CD4-positive, alpha-beta T cell (primary cell): ENCODE measurements at regions not wholly inside any gene's neighbourhood (a gene's known extent, or its start where the extent isn't known, plus 50 kb on each side); places are given as distances from the start of the nearest gene placed in this dataset.

Experiments used
- ATAC-seq: fragments of 200-7000 bp; cut with Tn5 transposase; one replicate; pipeline ENCODE4 v1.10.0; 2022; ENCODE audit warnings: mild to moderate bottlenecking; ENCODE audit not compliant: poor library complexity
- CTCF ChIA-PET: fragments of 350-600 bp; sonication (Branson Sonifier 250); formaldehyde crosslinking; loops from one replicate; lab custom pipeline; 2021; ENCODE audit warnings: antibody characterized with exemption, inconsistent platforms; lab: Charles Lee
- POLR2A ChIA-PET: fragments of 350-600 bp; sonication (Branson Sonifier 250); formaldehyde crosslinking; loops from one replicate; lab custom pipeline; 2021; ENCODE audit warnings: antibody characterized with exemption, inconsistent platforms; lab: Charles Lee
- DNase-seq, 14 experiments: peaks; one replicate each; pipeline ENCODE4 v3.0.0-alpha.2; 2013 to 2020; ENCODE audit warnings: mixed read lengths in 2 of 14
- H3K27ac ChIP-seq, 2 donors: one replicate each; pipeline versions ENCODE4 v1.5.1 to v1.7.0; 2013; ENCODE audit warnings: low read length in 2 of 2, low read depth in 1 of 2, mild to moderate bottlenecking in 1 of 2
- H3K27me3 ChIP-seq, 2 experiments: 1 replicate in 1 of 2; 2 replicates in 1 of 2; pipeline versions ENCODE4 v1.6.1 to v1.7.0; 2013; ENCODE audit warnings: low read length in 2 of 2, control low read depth in 1 of 2, mild to moderate bottlenecking in 1 of 2, moderate library complexity in 1 of 2; ENCODE audit not compliant: insufficient read depth in 2 of 2, control insufficient read depth in 1 of 2
- H3K36me3 ChIP-seq: one replicate; pipeline ENCODE4 v1.6.1; 2013; ENCODE audit warnings: low read length, control low read depth; ENCODE audit not compliant: insufficient read depth
- H3K4me1 ChIP-seq: one replicate; pipeline ENCODE4 v1.6.1; 2013; ENCODE audit warnings: low read length, control low read depth; ENCODE audit not compliant: insufficient read depth
- H3K4me3 ChIP-seq: one replicate; pipeline ENCODE4 v1.5.1; 2013; ENCODE audit warnings: mild to moderate bottlenecking, low read length, moderate library complexity
- H3K9me3 ChIP-seq, 2 experiments: 1 replicate in 1 of 2; 2 replicates in 1 of 2; pipeline versions ENCODE4 v1.6.1 to v1.7.0; 2013; ENCODE audit warnings: low read length in 2 of 2, mild to moderate bottlenecking in 2 of 2, control low read depth in 1 of 2, moderate library complexity in 1 of 2; ENCODE audit not compliant: control insufficient read depth in 1 of 2, insufficient read depth in 1 of 2
- H3K27ac Mint-ChIP-seq: one replicate; pipeline ENCODE4 v1.8.0; 2020; ENCODE audit warnings: mixed read lengths
- H3K27me3 Mint-ChIP-seq: one replicate; pipeline ENCODE4 v1.8.0; 2021; ENCODE audit warnings: mixed read lengths
- H3K36me3 Mint-ChIP-seq: one replicate; pipeline ENCODE4 v1.8.0; 2021; ENCODE audit warnings: low read depth, mixed read lengths
- H3K4me1 Mint-ChIP-seq: one replicate; pipeline ENCODE4 v1.8.0; 2021; ENCODE audit warnings: low read depth, mixed read lengths
- H3K4me3 Mint-ChIP-seq: one replicate; pipeline ENCODE4 v1.8.0; 2020; ENCODE audit warnings: mild to moderate bottlenecking, mixed read lengths
- H3K9me3 Mint-ChIP-seq: one replicate; pipeline ENCODE4 v1.8.0; 2020; ENCODE audit warnings: mixed read lengths
- CTCF ChIP-seq: fragments of 200-600 bp; IDR thresholded peaks from one replicate; pipeline ENCODE4 v1.8.0; 2022; ENCODE audit warnings: antibody characterized with exemption, mild to moderate bottlenecking
- intact Hi-C, 2 experiments: fragments of 100-400 bp; cut with DNase I in 1 of 2; cut with micrococcal nuclease in 1 of 2; formaldehyde crosslinking; loops; one replicate each; pipeline versions ENCODE4 v1.15.1 to v1.9.0; 2023 to 2025; cut with DNase I, micrococcal nuclease

DNA sequence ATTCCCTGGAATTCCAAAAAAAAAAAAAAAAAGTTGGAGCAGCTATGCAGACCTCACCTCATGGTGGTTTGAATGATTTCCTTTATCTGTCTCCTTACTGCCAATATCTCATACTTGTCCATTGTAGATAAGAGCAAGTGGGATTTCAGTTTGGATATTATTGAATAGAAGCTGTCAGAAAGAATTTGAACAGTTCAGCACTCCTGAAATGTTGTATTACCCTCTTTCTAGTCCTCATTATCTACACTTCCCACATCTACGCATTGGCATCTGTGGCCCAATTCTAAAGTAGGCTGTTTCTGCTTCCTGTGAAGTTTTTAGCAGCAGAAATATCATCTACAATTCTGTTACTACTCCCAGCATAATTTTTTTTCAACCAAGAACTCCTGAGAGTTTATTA, 68.2 kb upstream of the KHDRBS2 start:
- no peaks in the 10 kb centered on the region for H3K36me3 ChIP-seq
- ATAC-seq (no peak), DNase-seq (no peak)
- CTCF ChIA-PET, result no interaction called here
- no peak overlapping the region for H3K27ac Mint-ChIP-seq
- H3K9me3 Mint-ChIP-seq, result peaks cover 4% of the 10 kb centered on the region
- H3K27ac ChIP-seq, result no peak overlapping the region
- H3K27me3 Mint-ChIP-seq, result no peaks in the 10 kb centered on the region
- H3K4me1 ChIP-seq, result no peaks in the 10 kb centered on the region
- H3K36me3 Mint-ChIP-seq, result no peaks in the 10 kb centered on the region
- no peaks in the 10 kb centered on the region for H3K27me3 ChIP-seq
- H3K4me3 ChIP-seq, result no peak overlapping the region
- POLR2A ChIA-PET, result no interaction called here
- no peak overlapping the region for H3K4me3 Mint-ChIP-seq
- H3K4me1 Mint-ChIP-seq, result no peaks in the 10 kb centered on the region
- intact Hi-C loops, result no loop called here
- TF ChIP-seq CTCF, result no peak
- no peaks in the 10 kb centered on the region for H3K9me3 ChIP-seq

- Histone ChIP-seq H3K36me3 (no peaks in the 10 kb centered on the region), H3K9me3 (peaks cover 4 to 10% of the 10 kb centered on the region in 2 experiments), H3K27ac (no peak overlapping the region), H3K27me3 (no peaks in the 10 kb centered on the region), H3K4me1 (no peaks in the 10 kb centered on the region), H3K4me3 (no peak overlapping the region)
- DNase-seq (no peak), ATAC-seq (no peak)
- no peaks in the 10 kb centered on the region for H3K4me1 Mint-ChIP-seq
- intact Hi-C loops, result no loop called here
- no peak for TF ChIP-seq CTCF
- no peaks in the 10 kb centered on the region for H3K27me3 Mint-ChIP-seq
- H3K27ac Mint-ChIP-seq, result no peak overlapping the region
- no peak overlapping the region for H3K4me3 Mint-ChIP-seq
- H3K9me3 Mint-ChIP-seq, result peaks cover 8% of the 10 kb centered on the region
- CTCF ChIA-PET, result no interaction called here
- H3K36me3 Mint-ChIP-seq, result no peaks in the 10 kb centered on the region
- POLR2A ChIA-PET, result no interaction called here
Observed at GRCh38 chr6:62345962-62346689, 60.1 kb upstream of the KHDRBS2 start.

DNA sequence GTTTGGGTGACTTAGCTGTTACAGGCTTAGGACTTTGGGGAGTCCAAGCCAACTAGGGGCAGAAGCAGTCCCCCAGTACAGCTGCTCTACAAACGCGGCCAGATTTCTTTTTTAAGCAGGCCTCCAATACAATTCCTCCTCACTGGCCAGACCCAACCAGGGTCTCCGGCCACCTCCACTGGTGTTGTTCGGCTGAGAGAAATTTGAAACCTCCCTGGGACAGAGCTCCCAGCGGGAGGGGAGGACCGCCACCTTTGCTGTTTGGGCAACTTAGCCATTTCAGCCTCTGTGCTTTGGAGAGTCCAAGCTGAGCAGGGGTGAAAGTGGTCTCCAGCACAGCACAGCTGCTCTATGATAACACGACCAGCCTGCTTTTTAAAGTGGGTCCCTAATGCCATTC, 59.4 kb upstream of the KHDRBS2 start:
- Histone ChIP-seq H3K9me3 (peaks cover 4 to 10% of the 10 kb centered on the region in 2 experiments), H3K27ac (no peak overlapping the region), H3K27me3 (no peaks in the 10 kb centered on the region), H3K4me3 (no peak overlapping the region), H3K4me1 (no peaks in the 10 kb centered on the region), H3K36me3 (no peaks in the 10 kb centered on the region)
- Mint-ChIP-seq H3K27ac (no peak overlapping the region), H3K36me3 (no peaks in the 10 kb centered on the region), H3K4me3 (no peak overlapping the region), H3K9me3 (peaks cover 10% of the 10 kb centered on the region), H3K27me3 (no peaks in the 10 kb centered on the region), H3K4me1 (no peaks in the 10 kb centered on the region)
- ChIA-PET CTCF (no interaction called here), POLR2A (no interaction called here)
- DNase-seq (no peak), ATAC-seq (no peak)
- intact Hi-C loops, result no loop called here
- no peak for TF ChIP-seq CTCF
